ENCODE measurements at regions not wholly inside any gene's neighbourhood (a gene's known extent, or its start where the extent isn't known, plus 50 kb on each side); places are given as distances from the start of the nearest gene placed in this dataset.

GRCh38 chr5:135199919-135200318 is 165.9 kb upstream of the PITX1 start:
- TF ChIP-seq CTCF (IDR thresholded peaks at IDR 0.05; ENCODE audit: low read depth, low read length, missing input control) (no peak), GABPA (IDR thresholded peaks at IDR 0.05 in 1 of 2, conservative IDR thresholded peaks at IDR 0.05 in 1 of 2) (no peak), MAX (IDR thresholded peaks at IDR 0.05) (no peak), JUND (IDR thresholded peaks at IDR 0.05) (no peak), NR2F2 (IDR thresholded peaks at IDR 0.05) (no peak), SP1 (IDR thresholded peaks at IDR 0.05) (no peak), EGR1 (IDR thresholded peaks at IDR 0.05; ENCODE audit: low read depth in 2 of 2) (no peak), REST (IDR thresholded peaks at IDR 0.05) (no peak), ZBTB33 (IDR thresholded peaks at IDR 0.05) (no peak), TAF1 (conservative IDR thresholded peaks at IDR 0.05) (no peak), RAD21 (IDR thresholded peaks at IDR 0.05) (no peak)

Measured in liver (tissue), 3 donors.